C4-2B (cell line): ENCODE measurements at regions not wholly inside any gene's neighbourhood (a gene's known extent, or its start where the extent isn't known, plus 50 kb on each side); places are given as distances from the start of the nearest gene placed in this dataset.

Source experiments
- CTCF ChIP-seq: fragments of 450-650 bp; conservative IDR thresholded peaks from 2 replicates; pipeline ENCODE4 v1.5.1; 2017; ENCODE audit warnings: mild to moderate bottlenecking
- ZFX ChIP-seq: fragments of 450-650 bp; IDR thresholded peaks from 2 replicates; pipeline ENCODE4 v1.6.1; 2017

GRCh38 chr3:187558990-187559389, 111.2 kb downstream of the SST start:
- TF ChIP-seq CTCF = peak; percentile 7
- no peak for TF ChIP-seq ZFX
